HCT116 (cell line): ENCODE measurements at regions not wholly inside any gene's neighbourhood (a gene's known extent, or its start where the extent isn't known, plus 50 kb on each side); places are given as distances from the start of the nearest gene placed in this dataset.

ENCODE experiments used
- ATAC-seq: fragments of 200-7000 bp; cut with Tn5 transposase; 2 replicates; pipeline ENCODE4 v1.9.1; 2020; ENCODE audit warnings: mild to moderate bottlenecking, moderate library complexity
- BruUV-seq: library from RNA; stranded (reverse); fragments of 400-500 nt; replicated peaks from 2 replicates; lab custom pipeline; 2021; lab: Mats Ljungman, UMichigan
- CTCF ChIA-PET: fragments of 300-600 bp; sonication (Branson Sonifier 250); formaldehyde crosslinking; loops from one replicate; lab custom pipeline; 2021; ENCODE audit warnings: antibody characterized with exemption; lab: Charles Lee
- POLR2A ChIA-PET: fragments of 300-600, 350-600 bp; sonication (Branson Sonifier 250); formaldehyde crosslinking; loops from one replicate; lab custom pipeline; 2021; ENCODE audit warnings: antibody characterized with exemption; lab: Charles Lee
- RAD21 ChIA-PET, 2 experiments: fragments of 300-600 bp; sonication (Branson Sonifier 250); formaldehyde crosslinking; loops; one replicate each; lab custom pipeline; 2023; ENCODE audit warnings: low total read pairs in 2 of 2; ENCODE audit not compliant: uncharacterized antibody in 2 of 2, unreplicated experiment in 2 of 2, low non-redundant PET in 1 of 2; lab: Charles Lee
- DNase-seq: peaks from one replicate; pipeline ENCODE4 v3.0.0-alpha.2; 2010; ENCODE audit warnings: low read depth, low spot score
- H2AFZ ChIP-seq: fragments of 200-600 bp; shearing (Covaris generic), sonication (generic); 2 replicates; pipeline ENCODE4 v1.6.1; 2017; ENCODE audit warnings: low read depth, mixed run types, mixed read lengths, antibody characterized with exemption, low read length; ENCODE audit not compliant: poor library complexity, severe bottlenecking
- H3K27ac ChIP-seq: 2 replicates; pipeline ENCODE4 v1.5.1; 2012; ENCODE audit warnings: low read depth, low read length
- H3K27me3 ChIP-seq: fragments of 200-600 bp; sonication (generic); 2 replicates; pipeline ENCODE4 v1.6.1; 2016; ENCODE audit warnings: mixed run types, low read length, mixed read lengths; ENCODE audit not compliant: insufficient read depth
- H3K36me3 ChIP-seq, 2 experiments: fragments of 200-500 bp in 1 of 2; fragments of 200-600 bp in 1 of 2; sonication (Bioruptor generic) in 1 of 2; sonication (generic) in 1 of 2; 2 replicates each; pipeline versions ENCODE4 v1.5.1 to v1.6.1; 2014 to 2016; ENCODE audit warnings: low read length in 2 of 2, inconsistent platforms in 1 of 2, mixed read lengths in 1 of 2, mixed run types in 1 of 2; ENCODE audit not compliant: insufficient read depth in 2 of 2, control insufficient read depth in 1 of 2
- H3K4me1 ChIP-seq, 2 experiments: fragments of 200-600 bp in 1 of 2; sonication (generic) in 1 of 2; 2 replicates each; pipeline versions ENCODE4 v1.5.1 to v1.6.1; 2012 to 2017; ENCODE audit warnings: low read length in 2 of 2, inconsistent platforms in 1 of 2, mild to moderate bottlenecking in 1 of 2, mixed read lengths in 1 of 2, mixed run types in 1 of 2, moderate library complexity in 1 of 2; ENCODE audit not compliant: insufficient read depth in 2 of 2, control insufficient read depth in 1 of 2
- H3K4me2 ChIP-seq: fragments of 200-600 bp; sonication (generic); 2 replicates; pipeline ENCODE4 v1.6.1; 2017; ENCODE audit warnings: mixed run types, low read length, mixed read lengths
- H3K4me3 ChIP-seq, 2 experiments: fragments of 200-600 bp in 1 of 2; sonication (generic) in 1 of 2; replicated peaks in 1 of 2; 2 replicates each; pipeline ENCODE4 v1.5.1; 2011 to 2016; ENCODE audit warnings: low read length in 2 of 2, control low read depth in 1 of 2, low read depth in 1 of 2, mild to moderate bottlenecking in 1 of 2, mixed read lengths in 1 of 2, mixed run types in 1 of 2
- H3K79me2 ChIP-seq: fragments of 200-600 bp; sonication (generic); 2 replicates; pipeline ENCODE4 v1.6.1; 2017; ENCODE audit warnings: mild to moderate bottlenecking, mixed run types, low read length, moderate library complexity, mixed read lengths; ENCODE audit not compliant: insufficient read depth
- H3K9ac ChIP-seq: fragments of 200-600 bp; sonication (generic); 2 replicates; pipeline ENCODE4 v1.6.1; 2016; ENCODE audit warnings: low read length, mixed read lengths
- H3K9me2 ChIP-seq: fragments of 200-600 bp; sonication (generic), shearing (Covaris generic); 2 replicates; pipeline ENCODE4 v1.6.1; 2017; ENCODE audit warnings: mixed run types, mild to moderate bottlenecking, moderate library complexity; ENCODE audit not compliant: insufficient read depth
- H3K9me3 ChIP-seq, 2 experiments: fragments of 200-500 bp in 1 of 2; fragments of 200-600 bp in 1 of 2; sonication (Bioruptor generic) in 1 of 2; sonication (generic) in 1 of 2; 2 replicates each; pipeline ENCODE4 v1.6.1; 2014 to 2017; ENCODE audit warnings: low read length in 2 of 2, mixed read lengths in 2 of 2, inconsistent platforms in 1 of 2, low read depth in 1 of 2, mild to moderate bottlenecking in 1 of 2, mixed run types in 1 of 2, moderate library complexity in 1 of 2; ENCODE audit not compliant: control insufficient read depth in 1 of 2, insufficient read depth in 1 of 2
- H4K20me1 ChIP-seq: fragments of 200-600 bp; sonication (generic), shearing (Covaris generic); 2 replicates; pipeline ENCODE4 v1.6.1; 2017; ENCODE audit warnings: mixed run types, mild to moderate bottlenecking, moderate library complexity; ENCODE audit not compliant: insufficient read depth
- CBX3 ChIP-seq: IDR thresholded peaks from 2 replicates; pipeline ENCODE4 v1.6.1; 2012; ENCODE audit warnings: low read depth
- RAD21 ChIP-seq: IDR thresholded peaks from 2 replicates; pipeline ENCODE4 v1.6.1; 2012; ENCODE audit warnings: low read depth, mild to moderate bottlenecking
- REST ChIP-seq: IDR thresholded peaks from 2 replicates; pipeline ENCODE4 v1.6.1; 2012; ENCODE audit warnings: low read depth
- TCF7L2 ChIP-seq: IDR thresholded peaks from 2 replicates; pipeline ENCODE4 v1.7.0; 2011; ENCODE audit warnings: borderline replicate concordance, inconsistent platforms; ENCODE audit not compliant: insufficient read depth, insufficient read length; ENCODE audit errors: extremely low read depth
- intact Hi-C: fragments of 100-400 bp; cut with micrococcal nuclease; formaldehyde crosslinking; loops from 2 replicates; pipeline ENCODE4 v1.10.0; 2022

DNA sequence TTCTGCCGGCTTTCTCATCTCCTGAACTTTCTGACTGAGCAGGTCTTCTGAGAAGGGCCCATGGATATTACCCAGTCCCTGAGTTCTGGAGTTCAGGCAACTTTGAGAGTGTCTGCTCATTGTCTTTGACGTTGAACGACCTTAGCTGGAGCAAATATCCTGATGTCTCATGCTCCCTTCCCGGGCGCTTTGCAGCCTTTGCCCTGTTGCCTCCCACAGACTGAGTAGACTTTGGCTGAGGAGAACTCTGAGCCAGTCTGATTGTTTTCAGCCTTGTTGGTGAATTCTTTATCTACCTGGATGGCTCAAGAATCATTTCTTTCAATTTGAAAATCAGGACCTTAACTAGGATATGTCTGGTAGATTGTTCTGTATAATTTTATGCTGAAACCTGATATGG is 353.7 kb downstream of the GLRX3 start:
- ChIA-PET RAD21 (no interaction called here), POLR2A (no interaction called here), CTCF (no interaction called here)
- Histone ChIP-seq H3K79me2 (no peaks in the 10 kb centered on the region), H3K9me2 (no peaks in the 10 kb centered on the region), H3K36me3 (no peaks in the 10 kb centered on the region), H3K4me2 (no peak overlapping the region), H2AFZ (no peak overlapping the region), H3K9me3 (no peaks in the 10 kb centered on the region), H4K20me1 (no peaks in the 10 kb centered on the region), H3K27me3 (no peaks in the 10 kb centered on the region), H3K9ac (no peak overlapping the region), H3K27ac (no peak overlapping the region), H3K4me3 (no peak overlapping the region), H3K4me1 (no peaks in the 10 kb centered on the region)
- TF ChIP-seq REST (no peak), CBX3 (no peak)
- ATAC-seq: no peak
- DNase-seq: no peak
- intact Hi-C loops: no loop called here
- BruUV-seq: no TSS peak

DNA sequence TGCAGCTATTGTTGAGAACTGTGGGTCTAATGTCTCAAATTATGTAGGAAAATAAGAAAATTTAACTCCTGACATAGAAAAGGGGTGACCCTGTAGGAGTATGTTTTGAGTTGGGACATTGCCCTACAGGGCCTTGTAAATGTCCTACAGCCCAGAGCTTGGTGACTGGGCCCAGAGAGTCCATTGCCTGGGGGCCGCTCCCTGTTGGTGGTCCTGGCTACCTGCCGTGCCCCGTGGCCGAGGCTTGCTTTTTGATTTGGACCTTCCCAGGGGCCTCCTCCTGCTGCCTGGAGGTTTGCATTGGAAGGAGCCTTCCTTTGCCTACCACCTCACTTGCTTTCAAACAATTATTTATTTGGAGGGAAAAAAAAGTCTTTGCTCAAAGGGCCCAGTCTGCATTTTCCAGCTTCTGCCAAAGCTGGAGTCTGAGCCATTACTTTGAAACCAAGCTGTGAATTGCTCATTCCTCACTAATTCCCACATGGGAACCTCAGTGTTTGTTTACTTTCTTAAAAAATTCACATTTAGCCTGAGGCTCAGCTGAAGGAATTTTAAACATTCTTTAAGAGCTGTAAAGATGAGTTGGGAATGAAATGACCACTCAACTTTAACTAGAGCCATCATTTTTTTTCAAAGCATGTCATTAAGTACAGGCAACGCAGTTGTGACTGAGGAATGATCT is 355.0 kb downstream of the GLRX3 start:
- no peaks in the 10 kb centered on the region for H3K9me3 ChIP-seq
- no peak for TF ChIP-seq TCF7L2
- no peak for TF ChIP-seq RAD21

More for the DNA sequence above, 355.0 kb downstream of the GLRX3 start:
- Histone ChIP-seq H3K27ac (no peak overlapping the region), H3K79me2 (no peaks in the 10 kb centered on the region), H3K9me2 (no peaks in the 10 kb centered on the region), H4K20me1 (no peaks in the 10 kb centered on the region), H3K9ac (no peak overlapping the region), H2AFZ (no peak overlapping the region), H3K4me3 (no peak overlapping the region), H3K27me3 (no peaks in the 10 kb centered on the region), H3K36me3 (no peaks in the 10 kb centered on the region), H3K4me1 (no peaks in the 10 kb centered on the region), H3K4me2 (no peak overlapping the region)
- no peak for ATAC-seq
- CTCF ChIA-PET: no interaction called here
- POLR2A ChIA-PET: no interaction called here
- BruUV-seq: no TSS peak
- DNase-seq: no peak
- RAD21 ChIA-PET: no interaction called here
- intact Hi-C loops: no loop called here
